ENCODE measurements at regions not wholly inside any gene's neighbourhood (a gene's known extent, or its start where the extent isn't known, plus 50 kb on each side); places are given as distances from the start of the nearest gene placed in this dataset.

DNA sequence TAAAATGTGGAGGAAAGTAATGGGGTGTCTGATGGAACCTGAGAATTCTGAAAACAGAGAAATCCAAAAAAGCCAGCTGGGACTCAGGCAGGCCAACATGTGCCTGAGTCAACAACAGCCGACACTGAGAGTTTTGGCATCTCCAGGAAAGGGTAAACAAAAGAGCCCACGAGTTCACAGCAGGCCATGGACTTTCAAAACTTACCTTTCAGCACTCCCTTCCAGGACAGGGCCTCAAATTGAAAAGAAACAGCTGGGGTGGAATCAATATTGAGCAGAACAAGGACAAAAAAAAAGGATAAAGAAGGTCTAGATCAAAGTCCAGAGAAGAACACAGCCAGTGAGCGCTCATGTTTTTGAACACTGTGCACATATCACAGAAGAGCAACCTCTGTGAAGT, 735.4 kb upstream of the GRM7 start:
- DNase-seq: no peak

DNA sequence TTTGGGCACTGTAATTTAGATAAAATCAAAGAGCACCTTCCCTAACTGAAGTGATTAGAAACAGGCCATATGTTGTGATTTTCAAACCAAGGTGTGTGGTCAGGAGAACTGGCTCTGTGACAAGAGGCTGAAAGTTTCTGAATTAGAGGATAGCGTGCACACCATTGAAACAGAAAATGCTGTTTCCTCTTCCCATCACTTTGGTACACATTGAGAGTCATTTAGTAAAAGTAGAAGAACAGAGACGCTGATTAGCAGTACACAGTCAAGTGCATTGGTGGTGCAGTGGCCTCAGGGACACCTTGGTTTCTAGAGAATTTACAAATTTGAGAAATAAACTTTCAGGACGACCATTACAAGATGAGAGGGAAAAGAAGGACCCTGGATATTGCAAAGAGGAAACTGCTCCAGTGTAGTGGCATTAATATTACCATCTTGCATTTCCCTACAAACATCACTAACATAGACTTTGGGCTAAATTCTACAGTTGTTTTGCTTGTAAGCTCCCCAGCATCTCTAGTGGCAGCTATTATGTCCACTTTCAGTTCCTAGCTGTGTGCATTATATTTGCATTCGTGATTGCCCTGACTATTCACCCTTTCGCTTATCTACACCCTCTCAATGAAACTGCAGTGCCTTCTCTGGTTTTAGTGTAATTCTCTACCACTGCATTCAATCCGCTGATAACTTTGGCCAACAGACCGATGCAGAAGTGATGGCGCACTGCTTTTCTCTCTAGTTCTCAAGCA, 728.1 kb upstream of the GRM7 start:
- DNase-seq: no peak

DNA sequence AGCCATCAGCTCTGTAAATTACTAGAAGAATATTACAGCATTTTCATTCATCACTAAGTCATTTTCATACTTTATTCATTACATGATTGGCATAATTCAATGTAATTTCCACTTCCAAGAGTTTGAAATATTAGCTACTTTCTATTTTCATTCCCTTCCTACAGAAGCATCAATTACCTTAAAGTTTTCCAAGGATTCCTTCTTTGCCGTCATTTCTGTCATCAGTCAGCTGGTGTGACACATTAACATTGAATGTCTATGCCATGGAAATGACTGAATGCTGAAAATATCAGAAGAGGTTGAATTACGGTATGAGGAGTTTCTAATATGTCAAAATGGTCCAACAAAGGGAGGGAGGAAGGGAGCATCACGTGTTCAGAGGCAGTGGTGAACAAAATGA, 718.2 kb upstream of the GRM7 start:
- DNase-seq: no peak

DNA sequence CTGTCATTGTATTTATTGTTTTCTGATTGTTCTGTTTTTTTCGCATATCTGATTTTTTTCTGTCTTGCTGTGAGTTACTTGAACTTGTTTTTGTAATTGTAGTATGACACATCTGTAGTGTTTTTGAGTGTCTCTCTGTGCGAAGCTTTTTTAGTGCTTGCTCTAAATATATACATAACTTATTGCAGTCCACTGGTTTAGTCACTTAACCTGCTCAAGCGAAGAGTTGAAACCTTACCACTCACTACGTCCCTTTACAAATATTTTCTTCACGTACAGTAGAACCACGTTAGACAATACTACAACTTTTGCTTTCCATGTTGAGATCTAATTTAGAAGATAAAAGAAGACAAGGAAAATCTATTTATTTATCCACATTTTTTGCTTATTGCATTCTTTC, 713.0 kb upstream of the GRM7 start:
- DNase-seq: no peak

DNA sequence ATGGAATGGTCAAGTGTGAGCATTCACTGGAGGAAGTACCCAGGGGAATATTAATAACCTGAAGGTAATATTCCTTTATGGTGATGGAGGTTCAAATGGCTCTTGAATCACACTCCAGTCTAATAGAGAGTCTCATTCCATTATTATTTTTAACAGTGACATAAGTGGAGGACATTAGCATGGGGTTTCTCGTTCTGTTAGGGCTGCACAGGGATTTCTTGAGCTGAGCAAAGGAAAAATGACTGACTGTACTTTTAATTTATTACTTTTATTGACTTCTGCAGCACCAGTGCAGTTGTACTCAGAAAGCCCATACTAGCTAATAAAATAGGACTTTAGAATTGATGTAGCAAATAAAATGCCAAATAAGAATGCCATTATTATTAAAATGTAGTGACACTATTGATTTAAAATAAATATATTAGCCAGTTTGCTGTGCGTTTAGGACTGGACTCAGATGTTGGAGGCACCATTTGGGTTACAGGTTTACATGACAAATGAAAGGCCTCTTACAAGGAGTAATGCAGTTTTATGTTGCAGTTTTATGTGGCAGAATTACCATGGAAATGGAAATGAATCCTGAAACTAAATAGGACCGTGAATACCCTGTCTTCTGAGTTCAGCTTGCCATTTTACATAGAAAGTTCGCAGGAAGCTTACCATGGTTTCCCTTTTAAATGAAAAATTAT, 705.1 kb upstream of the GRM7 start:
- DNase-seq: no peak

DNA sequence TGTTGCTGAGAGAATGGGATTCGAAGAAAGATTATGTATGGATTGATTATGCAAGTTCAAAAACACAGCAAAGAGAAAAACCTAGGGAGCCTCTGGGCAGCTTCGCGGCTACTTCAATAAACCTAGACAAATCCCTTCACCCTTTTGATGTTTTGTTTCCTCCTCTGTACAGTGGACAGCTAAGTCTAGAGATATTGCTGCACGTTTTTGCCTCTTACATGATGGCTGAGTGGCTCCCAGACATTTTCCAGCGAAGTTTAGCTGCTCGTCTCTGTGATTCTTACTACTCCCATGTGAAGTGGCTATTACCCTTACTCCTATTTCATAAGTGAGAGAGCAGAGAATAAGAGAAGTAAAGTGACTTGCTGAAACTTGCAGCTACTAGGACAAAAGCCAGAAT, 695.0 kb upstream of the GRM7 start:
- no peak for DNase-seq

DNA sequence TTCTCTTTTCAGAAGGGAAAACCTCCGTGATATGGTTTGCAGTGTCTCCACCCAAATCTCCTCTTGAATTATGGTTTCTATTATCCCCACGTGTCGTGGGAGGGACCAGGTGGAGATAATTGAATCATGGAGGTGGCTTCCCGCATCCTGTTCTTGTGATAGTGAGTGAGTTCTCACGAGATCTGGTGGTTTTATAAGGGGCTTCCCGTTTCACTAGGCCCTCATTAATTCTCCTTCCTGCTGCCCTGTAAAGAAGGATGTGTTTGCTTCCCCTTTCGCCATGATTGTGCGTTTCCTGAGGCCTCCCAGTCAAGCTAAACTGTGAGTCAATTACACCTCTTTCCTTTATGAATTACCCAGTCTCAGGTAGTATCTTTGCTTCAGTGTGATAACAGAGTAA, 692.7 kb upstream of the GRM7 start:
- DNase-seq: no peak

DNA sequence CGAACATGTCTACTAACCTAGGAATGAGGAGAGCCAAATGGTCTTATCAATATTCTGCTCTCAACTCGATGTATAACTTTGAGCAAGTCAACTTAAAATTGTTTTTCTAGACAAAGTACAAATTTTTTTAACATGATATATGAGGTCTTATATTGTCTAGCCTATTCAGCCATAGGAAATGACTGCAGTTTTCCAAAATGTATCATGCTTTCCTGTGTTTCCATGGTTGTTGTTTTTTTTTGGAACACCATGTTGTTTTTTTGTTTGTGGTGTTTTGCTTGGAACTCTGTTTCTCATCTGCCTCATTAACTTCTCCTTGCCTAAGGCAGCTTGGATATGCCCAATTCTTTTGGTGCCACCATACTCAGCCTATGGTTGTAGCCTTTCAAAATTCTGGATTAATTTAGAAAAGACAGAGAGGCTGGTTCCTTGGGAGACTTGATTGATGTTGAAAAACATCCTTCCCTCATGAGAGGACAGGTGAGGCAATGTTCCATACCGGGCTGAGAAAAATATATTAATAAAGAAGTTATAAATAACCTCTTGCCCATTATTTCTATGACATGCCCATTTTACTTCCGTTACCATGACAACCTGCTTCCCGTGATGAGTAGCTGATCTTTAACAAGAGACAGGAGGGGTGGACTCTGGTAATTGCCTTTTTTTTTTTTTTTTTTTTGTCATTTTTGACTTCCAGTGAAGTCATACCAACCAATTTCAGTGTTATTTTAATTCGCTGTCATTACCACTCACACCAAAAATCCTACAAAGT, 687.9 kb upstream of the GRM7 start:
- DNase-seq: no peak

DNA sequence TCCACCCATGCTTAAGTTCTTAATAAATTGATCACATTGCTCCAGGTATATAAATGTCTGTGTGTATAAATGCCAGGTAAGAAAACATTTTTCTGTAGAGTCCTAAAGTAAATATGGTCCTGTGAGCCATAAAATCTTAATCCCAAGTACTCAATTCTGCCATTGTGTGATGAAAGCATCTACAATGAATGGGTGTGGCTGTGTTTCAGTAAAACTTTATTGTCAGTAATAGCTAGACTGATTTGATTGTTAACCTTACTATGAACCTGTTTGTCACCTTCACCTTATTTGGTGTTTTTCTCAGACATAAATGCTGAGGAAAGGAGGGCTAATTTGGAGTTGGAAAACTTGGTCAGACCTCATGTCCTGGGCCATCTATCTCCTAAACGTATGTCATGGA, 683.5 kb upstream of the GRM7 start:
- DNase-seq: no peak

DNA sequence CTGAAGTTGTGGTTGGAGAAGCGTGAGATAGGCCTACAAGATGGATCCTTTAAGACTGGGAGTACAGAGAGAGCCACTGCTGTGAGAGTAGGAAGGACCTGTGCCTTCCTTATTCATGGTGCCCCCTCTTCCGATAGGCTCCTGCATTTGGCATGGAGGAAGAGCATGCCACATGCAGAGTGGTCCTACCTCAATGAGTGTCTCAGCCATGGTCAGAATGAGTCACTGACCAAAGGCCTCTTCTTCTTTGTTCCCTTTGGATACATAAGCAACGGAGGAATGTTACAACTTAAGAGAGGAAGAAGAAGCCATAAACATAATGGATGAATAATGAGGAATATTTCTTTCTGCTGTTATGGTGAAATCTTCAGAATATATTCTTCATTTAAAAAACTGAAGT, 681.2 kb upstream of the GRM7 start:
- DNase-seq: no peak

DNA sequence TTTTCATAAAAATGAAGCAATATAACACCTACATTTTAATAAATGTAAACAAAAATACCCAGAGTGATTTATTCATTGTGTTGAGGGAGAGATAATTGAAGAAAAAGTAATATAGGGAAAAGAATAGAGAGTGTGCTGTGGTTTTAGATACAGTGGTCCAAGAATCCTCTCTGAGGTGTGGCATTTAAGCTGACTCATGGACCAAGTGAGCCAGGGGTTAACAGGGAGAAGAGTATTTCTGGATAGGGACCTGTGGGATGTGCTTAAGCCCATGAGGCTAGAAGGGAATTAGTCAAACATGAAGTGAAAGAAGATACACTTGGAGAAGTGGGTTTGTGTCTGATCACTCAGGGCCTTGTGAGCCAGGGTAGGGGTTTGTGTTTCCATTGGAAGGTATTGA, 680.7 kb upstream of the GRM7 start:
- DNase-seq: no peak

DNA sequence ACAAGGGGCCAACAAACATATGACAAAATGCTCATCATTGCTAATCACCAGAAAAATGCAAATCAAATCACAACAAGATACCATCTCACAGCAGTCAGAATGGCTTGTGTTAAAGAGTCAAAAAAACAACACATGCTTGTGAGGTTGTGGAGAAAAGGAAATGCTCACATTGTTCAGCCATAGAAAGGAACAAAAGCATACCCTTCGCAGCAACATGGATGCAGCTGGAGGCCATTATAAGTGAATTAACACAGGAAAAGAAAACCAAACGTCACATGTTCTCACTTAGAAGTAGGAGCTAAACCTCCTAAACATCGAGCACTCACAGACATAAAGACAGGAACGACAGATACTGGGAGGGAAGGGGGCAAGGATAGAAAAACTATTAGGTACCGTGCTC, 678.4 kb upstream of the GRM7 start:
- DNase-seq: no peak

DNA sequence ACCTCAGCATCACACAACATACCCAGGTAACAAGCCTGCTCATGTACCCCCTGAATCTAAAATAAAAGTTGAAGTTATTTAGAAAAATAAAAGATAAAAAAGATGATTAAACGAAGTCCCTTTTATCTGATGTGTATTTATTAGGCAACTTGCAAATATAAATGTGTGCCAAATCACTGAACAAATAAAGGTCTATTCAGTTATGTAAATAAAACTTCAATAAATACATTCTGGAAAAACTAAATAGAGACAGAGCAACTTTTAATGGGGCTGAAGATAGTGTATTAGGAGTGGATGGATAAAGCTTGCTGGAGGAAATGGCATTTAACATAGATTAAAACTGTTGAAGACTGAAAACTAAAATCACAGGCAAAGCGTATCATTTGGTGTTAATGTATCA, 678.0 kb upstream of the GRM7 start:
- no peak for DNase-seq

DNA sequence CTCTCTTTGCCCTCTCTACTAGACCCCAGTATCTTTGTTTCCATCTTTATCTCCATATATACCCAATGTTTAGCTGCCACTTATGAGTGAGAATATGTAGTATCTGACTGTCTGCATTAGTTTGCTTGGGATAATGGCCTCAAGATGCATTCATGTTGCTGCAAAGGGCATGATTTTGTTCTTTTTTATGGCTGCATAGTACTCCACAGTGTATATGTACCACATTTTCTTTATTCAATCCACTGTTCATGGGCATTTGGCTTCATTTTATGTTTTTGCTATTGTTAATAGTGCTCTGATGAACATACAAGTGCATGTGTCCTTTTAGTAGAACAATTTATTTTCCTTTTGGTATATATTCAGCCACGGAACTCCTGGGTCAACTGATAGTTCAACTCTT, 671.5 kb upstream of the GRM7 start:
- no peak for DNase-seq

DNA sequence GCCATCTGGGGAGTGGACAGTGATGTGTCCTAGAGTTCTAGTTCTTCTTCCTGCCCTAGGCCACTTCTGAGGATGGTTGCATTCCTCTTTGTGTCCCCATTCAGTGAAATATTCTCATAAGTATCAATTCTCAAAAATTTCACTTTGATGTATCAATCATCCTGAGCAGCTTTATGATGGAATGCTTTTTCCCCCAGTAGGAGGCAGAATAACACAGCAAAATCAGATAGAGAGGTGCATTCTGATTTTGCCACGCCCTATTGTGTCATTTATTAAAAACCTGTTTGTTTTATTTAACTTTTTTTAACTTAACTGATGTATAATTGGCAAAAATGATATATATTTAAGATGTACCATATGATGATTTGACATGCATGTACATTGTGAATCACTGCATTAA, 656.0 kb upstream of the GRM7 start:
- DNase-seq: no peak

DNA sequence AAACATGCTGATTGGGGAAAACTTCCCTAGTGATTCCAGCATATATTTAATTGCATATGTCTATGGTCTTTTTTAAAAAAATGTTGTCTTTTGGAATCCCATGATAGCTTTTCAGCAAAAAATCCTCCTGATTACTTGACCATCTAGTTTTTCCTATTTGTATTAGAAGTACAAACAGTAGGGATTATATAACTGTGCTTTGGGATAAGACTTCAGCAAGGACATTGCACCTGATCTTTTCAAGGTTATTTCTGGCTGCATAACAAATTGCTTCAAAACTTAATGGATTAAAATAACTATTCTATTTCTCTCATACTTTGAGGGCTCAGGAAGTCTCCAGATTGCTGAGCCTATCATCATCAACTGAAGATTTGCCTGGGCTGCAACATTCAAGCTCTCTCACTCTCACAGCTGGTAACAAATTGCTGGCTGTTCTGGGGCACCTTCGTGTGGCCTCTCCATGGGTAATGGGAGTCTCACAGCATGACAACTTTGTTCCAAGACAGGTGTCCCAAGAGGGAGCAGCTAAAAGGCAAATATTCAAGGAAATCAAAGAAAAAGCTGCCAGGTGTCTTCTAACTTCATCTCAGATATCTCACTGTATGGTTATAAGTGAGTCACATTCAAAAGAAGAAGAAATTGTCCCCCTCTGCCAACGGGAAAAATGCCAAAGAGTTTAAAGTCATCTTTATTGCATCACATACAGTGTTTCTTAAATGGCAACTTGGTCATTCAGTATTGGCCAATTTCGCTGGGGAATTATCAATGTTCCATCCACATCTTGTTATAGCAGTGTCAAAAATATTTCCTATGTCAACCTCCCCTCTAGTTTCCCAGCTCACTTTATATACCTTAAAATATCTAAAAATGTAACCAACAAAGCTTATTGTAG, 644.5 kb upstream of the GRM7 start:
- no peak for DNase-seq

DNA sequence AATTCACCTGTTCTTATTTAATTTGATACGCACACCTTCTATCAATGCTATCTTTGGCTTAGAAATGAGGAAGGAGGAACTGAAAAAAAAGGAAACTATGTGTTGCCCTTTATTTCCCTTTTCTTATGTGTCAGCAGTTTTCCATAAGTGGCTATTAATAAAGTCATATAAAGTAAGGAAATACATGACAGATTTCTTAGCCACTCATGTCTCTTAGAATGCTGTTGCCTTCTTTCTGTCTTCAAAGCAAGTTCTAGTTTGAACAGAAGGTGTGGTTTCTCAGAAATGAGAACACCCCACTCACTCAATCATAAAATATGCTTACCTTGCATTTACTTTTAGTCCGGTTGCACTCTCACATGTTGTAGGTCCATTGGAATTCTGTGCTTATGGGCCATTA, 640.5 kb upstream of the GRM7 start:
- no peak for DNase-seq

DNA sequence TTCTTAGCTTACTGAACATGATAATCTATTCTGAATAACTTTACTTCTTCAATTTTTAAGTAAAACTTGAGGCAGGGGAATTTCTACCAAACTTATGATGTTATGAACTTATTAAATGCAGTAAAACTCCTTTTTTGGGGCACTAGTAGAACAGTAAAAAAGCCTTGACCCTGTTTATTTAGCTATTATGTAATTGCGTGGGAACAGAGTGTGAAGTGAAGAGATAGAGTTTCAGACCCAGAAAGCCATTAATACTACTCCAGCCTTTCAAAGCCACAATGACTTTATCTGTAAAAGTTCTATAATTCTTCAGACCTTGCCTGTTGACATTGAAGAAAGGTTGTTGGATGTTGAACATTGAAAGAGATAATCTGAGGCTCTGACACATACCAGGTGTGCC, 638.8 kb upstream of the GRM7 start:
- DNase-seq: no peak

DNA sequence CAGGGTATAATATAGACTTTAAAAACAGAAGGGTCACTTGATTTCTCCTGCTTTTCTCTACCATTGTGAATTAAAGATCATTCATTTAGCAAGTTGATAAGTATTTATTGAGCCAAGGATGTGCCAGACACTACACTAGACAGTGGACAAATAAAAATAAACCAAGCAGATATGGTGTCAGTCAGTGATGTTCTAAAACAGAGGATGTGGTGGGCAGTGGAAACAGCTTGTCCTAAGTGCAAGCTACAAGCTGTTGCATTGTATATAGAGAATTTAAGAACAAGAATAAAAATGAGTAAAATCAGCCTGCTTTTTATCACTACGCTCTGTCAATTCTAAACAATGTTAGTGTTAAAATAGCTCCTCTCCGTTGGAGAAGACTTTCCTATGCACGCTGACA, 637.3 kb upstream of the GRM7 start:
- DNase-seq: no peak

DNA sequence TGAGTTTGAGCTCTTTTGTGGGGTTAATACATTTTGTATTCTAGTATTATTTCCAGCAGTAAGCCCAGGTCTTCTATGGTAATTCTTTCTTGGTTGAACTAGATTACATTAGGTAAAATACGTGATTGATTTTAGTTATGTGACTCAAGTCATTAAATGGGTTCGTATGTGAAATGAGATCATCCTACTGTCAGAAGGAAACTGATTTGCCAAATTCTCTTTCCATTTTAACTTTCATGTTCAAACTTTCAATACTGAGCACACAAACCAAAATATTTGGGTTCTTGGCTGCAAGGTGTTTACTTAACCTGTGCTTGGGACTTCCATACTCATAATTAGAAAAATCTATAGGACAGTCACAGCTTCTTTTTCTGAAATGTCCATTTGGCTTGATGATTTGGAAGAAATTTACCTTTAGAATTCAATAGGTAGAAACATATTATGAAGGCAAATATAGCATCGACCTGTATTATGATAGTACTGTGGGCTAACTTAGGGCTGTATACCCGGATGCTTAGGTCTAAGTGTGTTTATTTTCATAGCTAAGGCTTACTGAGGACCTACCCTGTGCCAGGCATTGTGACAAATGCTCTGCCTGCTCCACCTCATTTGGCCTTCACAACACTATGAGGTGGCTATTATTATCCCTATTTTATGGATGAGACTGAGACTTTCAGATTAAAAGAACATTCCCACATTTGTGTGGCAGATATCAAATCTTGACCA, 631.8 kb upstream of the GRM7 start:
- DNase-seq: no peak

DNA sequence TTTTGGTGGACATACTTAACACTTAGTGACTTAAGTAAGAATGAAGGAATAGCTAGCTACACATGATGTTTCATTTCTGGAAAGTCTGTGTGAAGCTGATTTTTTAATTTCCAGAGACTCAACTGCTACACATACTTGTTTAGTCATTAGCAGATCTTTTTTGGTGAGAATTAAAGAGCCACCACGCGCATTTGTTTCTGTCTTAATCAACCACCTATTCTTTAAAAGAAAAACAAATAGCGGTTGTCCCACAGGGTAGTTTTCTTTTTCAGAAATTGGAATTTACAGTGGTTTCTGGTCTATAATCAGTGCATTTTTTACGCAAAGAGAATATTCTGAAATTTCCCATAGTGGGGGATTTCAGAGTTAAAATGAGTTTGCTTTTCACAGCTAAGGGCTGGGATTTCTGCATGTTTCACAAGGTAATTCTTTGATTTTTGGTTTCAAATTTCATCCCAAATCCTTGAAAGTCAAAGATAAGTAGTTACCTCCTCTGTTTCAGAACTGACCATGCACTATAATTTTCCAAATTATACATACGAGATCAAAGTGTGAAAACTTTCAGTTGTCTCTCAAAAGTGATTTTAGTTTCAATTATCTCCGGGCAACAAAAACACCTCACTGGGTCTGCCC, 631.0 kb upstream of the GRM7 start:
- no peak for DNase-seq

DNA sequence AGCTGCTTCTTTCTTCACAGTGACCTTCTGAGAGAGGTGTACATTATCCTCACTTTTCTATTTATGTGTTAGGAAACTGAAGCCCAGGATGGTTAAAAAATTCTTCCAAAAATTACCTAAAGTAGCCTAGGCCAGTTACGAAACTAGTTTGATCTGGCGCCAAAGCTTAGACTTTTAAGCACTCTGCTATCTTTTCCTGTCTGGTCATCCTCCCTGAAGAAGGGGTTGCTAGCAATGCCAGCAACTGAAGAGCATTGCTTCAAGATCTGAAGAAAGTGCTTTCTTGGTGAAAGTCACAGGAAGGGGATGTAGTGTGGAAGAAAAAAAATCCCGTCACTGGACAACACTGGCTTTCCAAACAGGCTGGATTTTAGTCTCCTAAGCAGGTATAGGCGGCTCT, 618.8 kb upstream of the GRM7 start:
- DNase-seq: no peak

Measured in midbrain (tissue), 1 donor.